ENCODE measurements at regions not wholly inside any gene's neighbourhood (a gene's known extent, or its start where the extent isn't known, plus 50 kb on each side); places are given as distances from the start of the nearest gene placed in this dataset.

- no peak overlapping the region for H3K4me3 ChIP-seq (ENCODE audit: low read depth, low read length)
Measured at GRCh38 chr12:65536876-65537681, 258.6 kb downstream of the MSRB3 start.

GRCh38 chr12:65537978-65538377 lies 259.5 kb downstream of the MSRB3 start:
- TF ChIP-seq, protein P1, sequence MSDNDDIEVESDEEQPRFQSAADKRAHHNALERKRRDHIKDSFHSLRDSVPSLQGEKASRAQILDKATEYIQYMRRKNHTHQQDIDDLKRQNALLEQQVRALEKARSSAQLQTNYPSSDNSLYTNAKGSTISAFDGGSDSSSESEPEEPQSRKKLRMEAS (IDR thresholded peaks at IDR 0.05; ENCODE audit: low read depth, low read length): no peak
- TF ChIP-seq, protein P2, sequence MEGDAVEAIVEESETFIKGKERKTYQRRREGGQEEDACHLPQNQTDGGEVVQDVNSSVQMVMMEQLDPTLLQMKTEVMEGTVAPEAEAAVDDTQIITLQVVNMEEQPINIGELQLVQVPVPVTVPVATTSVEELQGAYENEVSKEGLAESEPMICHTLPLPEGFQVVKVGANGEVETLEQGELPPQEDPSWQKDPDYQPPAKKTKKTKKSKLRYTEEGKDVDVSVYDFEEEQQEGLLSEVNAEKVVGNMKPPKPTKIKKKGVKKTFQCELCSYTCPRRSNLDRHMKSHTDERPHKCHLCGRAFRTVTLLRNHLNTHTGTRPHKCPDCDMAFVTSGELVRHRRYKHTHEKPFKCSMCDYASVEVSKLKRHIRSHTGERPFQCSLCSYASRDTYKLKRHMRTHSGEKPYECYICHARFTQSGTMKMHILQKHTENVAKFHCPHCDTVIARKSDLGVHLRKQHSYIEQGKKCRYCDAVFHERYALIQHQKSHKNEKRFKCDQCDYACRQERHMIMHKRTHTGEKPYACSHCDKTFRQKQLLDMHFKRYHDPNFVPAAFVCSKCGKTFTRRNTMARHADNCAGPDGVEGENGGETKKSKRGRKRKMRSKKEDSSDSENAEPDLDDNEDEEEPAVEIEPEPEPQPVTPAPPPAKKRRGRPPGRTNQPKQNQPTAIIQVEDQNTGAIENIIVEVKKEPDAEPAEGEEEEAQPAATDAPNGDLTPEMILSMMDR (IDR thresholded peaks at IDR 0.05; ENCODE audit: low read depth, low read length): no peak
- no peak for TF ChIP-seq POLR2A (IDR thresholded peaks at IDR 0.05; ENCODE audit: extremely low read depth, insufficient read length)
- TF ChIP-seq MYC (IDR thresholded peaks at IDR 0.05; ENCODE audit: low read depth, low read length): no peak
- DNase-seq (ENCODE audit: low read depth): no peak
- no peak overlapping the region for H3K4me3 ChIP-seq (ENCODE audit: low read depth, low read length)

More at GRCh38 chr12:65536876-65537681, 258.6 kb downstream of the MSRB3 start:
- no peak for DNase-seq (ENCODE audit: low read depth)
- no peak for TF ChIP-seq POLR2A (IDR thresholded peaks at IDR 0.05; ENCODE audit: extremely low read depth, insufficient read length)
- TF ChIP-seq MYC (IDR thresholded peaks at IDR 0.05; ENCODE audit: low read depth, low read length): no peak
- TF ChIP-seq, protein P1 (IDR thresholded peaks at IDR 0.05; ENCODE audit: low read depth, low read length): no peak
- TF ChIP-seq, protein P2 (IDR thresholded peaks at IDR 0.05; ENCODE audit: low read depth, low read length): no peak

GRCh38 chr12:65539023-65539422 lies 260.5 kb downstream of the MSRB3 start:
- DNase-seq (ENCODE audit: low read depth): no peak
- TF ChIP-seq, protein P1 (IDR thresholded peaks at IDR 0.05; ENCODE audit: low read depth, low read length): no peak
- no peak for TF ChIP-seq POLR2A (IDR thresholded peaks at IDR 0.05; ENCODE audit: extremely low read depth, insufficient read length)
- TF ChIP-seq MYC (IDR thresholded peaks at IDR 0.05; ENCODE audit: low read depth, low read length): no peak
- TF ChIP-seq, protein P2 (IDR thresholded peaks at IDR 0.05; ENCODE audit: low read depth, low read length): no peak
- H3K4me3 ChIP-seq (ENCODE audit: low read depth, low read length): no peak overlapping the region

DNA sequence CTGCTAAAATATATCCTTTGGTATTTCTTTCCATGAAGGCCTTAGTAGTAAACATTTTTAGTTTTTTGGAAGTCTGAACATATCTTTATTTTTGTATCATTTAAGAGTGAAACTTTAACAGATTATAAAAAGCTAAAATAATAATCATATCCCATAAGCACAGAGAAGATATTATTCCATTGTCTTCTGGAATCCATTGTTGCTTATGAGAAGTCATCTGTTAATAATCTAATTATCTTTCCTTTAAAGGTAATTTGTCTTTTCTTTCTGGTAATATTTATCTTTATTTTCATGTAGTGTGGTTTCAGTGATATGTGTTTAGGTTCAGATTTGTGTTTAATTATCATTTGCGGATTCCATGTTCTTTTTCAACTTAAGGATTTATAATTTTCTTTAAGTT lies 261.7 kb downstream of the MSRB3 start:
- H3K4me3 ChIP-seq (ENCODE audit: low read depth, low read length): no peak overlapping the region
- DNase-seq (ENCODE audit: low read depth): no peak
- TF ChIP-seq, protein P1 (IDR thresholded peaks at IDR 0.05; ENCODE audit: low read depth, low read length): no peak
- TF ChIP-seq POLR2A (IDR thresholded peaks at IDR 0.05; ENCODE audit: extremely low read depth, insufficient read length) (no peak), MYC (IDR thresholded peaks at IDR 0.05; ENCODE audit: low read depth, low read length) (no peak)
- TF ChIP-seq, protein P2 (IDR thresholded peaks at IDR 0.05; ENCODE audit: low read depth, low read length): no peak

DNA sequence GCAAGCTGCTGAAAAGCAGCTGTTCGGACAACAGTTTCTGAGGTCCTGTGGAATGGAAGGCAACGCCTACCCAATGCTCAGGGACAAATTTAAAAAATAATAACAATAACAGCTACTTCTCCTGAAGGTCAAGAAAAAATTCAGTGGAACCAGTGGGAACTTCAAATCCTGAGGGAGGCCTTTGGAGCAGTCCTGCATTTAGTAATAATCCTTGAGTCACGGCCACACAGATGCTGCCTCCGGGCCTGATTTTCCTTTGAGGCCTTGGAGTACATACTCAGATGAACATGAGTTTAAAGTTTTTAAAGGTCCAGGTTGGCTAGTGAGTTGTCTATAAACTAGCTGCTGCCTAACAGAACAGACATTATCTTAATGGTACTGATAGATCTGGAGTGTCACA lies 268.0 kb downstream of the MSRB3 start:
- DNase-seq (ENCODE audit: low read depth): no peak
- TF ChIP-seq POLR2A (IDR thresholded peaks at IDR 0.05; ENCODE audit: extremely low read depth, insufficient read length) (no peak), MYC (IDR thresholded peaks at IDR 0.05; ENCODE audit: low read depth, low read length) (no peak)
- TF ChIP-seq, protein P2 (IDR thresholded peaks at IDR 0.05; ENCODE audit: low read depth, low read length): no peak
- TF ChIP-seq, protein P1 (IDR thresholded peaks at IDR 0.05; ENCODE audit: low read depth, low read length): no peak

More for the DNA sequence above, 268.0 kb downstream of the MSRB3 start:
- H3K4me3 ChIP-seq (ENCODE audit: low read depth, low read length): no peak overlapping the region
